ENCODE measurements at regions not wholly inside any gene's neighbourhood (a gene's known extent, or its start where the extent isn't known, plus 50 kb on each side); places are given as distances from the start of the nearest gene placed in this dataset.

GRCh38 chr6:44008821-44009370 is 118.4 kb downstream of the MRPL14 start:
- Mint-ChIP-seq H3K36me3 (ENCODE audit: low read depth) (peaks cover 3% of the 10 kb centered on the region), H3K27ac (ENCODE audit: unreplicated experiment) (no peak overlapping the region), H3K4me3 (ENCODE audit: unreplicated experiment) (no peak overlapping the region), H3K4me1 (ENCODE audit: low read depth) (peaks cover 44% of the 10 kb centered on the region), H3K9me3 (ENCODE audit: low read depth) (peaks cover 5% of the 10 kb centered on the region), H3K27me3 (ENCODE audit: low read depth) (peaks cover 3% of the 10 kb centered on the region)
- DNase-seq (ENCODE audit: low spot score): no peak
- TF ChIP-seq CTCF (IDR thresholded peaks at IDR 0.05): no peak

- H3K9me3 Mint-ChIP-seq (ENCODE audit: low read depth): peaks cover 5% of the 10 kb centered on the region
- H3K27ac Mint-ChIP-seq (ENCODE audit: unreplicated experiment): no peak overlapping the region
- peaks cover 3% of the 10 kb centered on the region for H3K36me3 Mint-ChIP-seq (ENCODE audit: low read depth)
- H3K27me3 Mint-ChIP-seq (ENCODE audit: low read depth): no peaks in the 10 kb centered on the region
- TF ChIP-seq CTCF (IDR thresholded peaks at IDR 0.05): no peak
- peaks cover 50% of the 10 kb centered on the region for H3K4me1 Mint-ChIP-seq (ENCODE audit: low read depth)
- no peak overlapping the region for H3K4me3 Mint-ChIP-seq (ENCODE audit: unreplicated experiment)
- DNase-seq (ENCODE audit: low spot score): no peak
Measured at GRCh38 chr6:44007818-44008621, 119.2 kb downstream of the MRPL14 start.

GRCh38 chr6:44006872-44007303 is 120.4 kb downstream of the MRPL14 start:
- no peaks in the 10 kb centered on the region for H3K9me3 Mint-ChIP-seq (ENCODE audit: low read depth)
- peaks cover 52% of the 10 kb centered on the region for H3K4me1 Mint-ChIP-seq (ENCODE audit: low read depth)
- no peak for TF ChIP-seq CTCF (IDR thresholded peaks at IDR 0.05)
- no peaks in the 10 kb centered on the region for H3K36me3 Mint-ChIP-seq (ENCODE audit: low read depth)
- H3K4me3 Mint-ChIP-seq (ENCODE audit: unreplicated experiment): no peak overlapping the region
- no peak for DNase-seq (ENCODE audit: low spot score)
- H3K27me3 Mint-ChIP-seq (ENCODE audit: low read depth): no peaks in the 10 kb centered on the region
- no peak overlapping the region for H3K27ac Mint-ChIP-seq (ENCODE audit: unreplicated experiment)

GRCh38 chr6:44006123-44006871 is 121.0 kb downstream of the MRPL14 start:
- no peak for DNase-seq (ENCODE audit: low spot score)
- Mint-ChIP-seq H3K27ac (ENCODE audit: unreplicated experiment) (no peak overlapping the region), H3K27me3 (ENCODE audit: low read depth) (no peaks in the 10 kb centered on the region), H3K9me3 (ENCODE audit: low read depth) (no peaks in the 10 kb centered on the region), H3K4me1 (ENCODE audit: low read depth) (peaks cover 50% of the 10 kb centered on the region), H3K4me3 (ENCODE audit: unreplicated experiment) (no peak overlapping the region), H3K36me3 (ENCODE audit: low read depth) (no peaks in the 10 kb centered on the region)
- no peak for TF ChIP-seq CTCF (IDR thresholded peaks at IDR 0.05)

- no peaks in the 10 kb centered on the region for H3K27me3 Mint-ChIP-seq (ENCODE audit: low read depth)
- H3K9me3 Mint-ChIP-seq (ENCODE audit: low read depth): no peaks in the 10 kb centered on the region
- peaks cover 48% of the 10 kb centered on the region for H3K4me1 Mint-ChIP-seq (ENCODE audit: low read depth)
- DNase-seq (ENCODE audit: low spot score): no peak
- H3K27ac Mint-ChIP-seq (ENCODE audit: unreplicated experiment): no peak overlapping the region
- no peaks in the 10 kb centered on the region for H3K36me3 Mint-ChIP-seq (ENCODE audit: low read depth)
- H3K4me3 Mint-ChIP-seq (ENCODE audit: unreplicated experiment): no peak overlapping the region
- peak; percentile 14 for TF ChIP-seq CTCF (IDR thresholded peaks at IDR 0.05)
Measured at GRCh38 chr6:44005507-44005903, 121.7 kb downstream of the MRPL14 start.

All from chondrocyte (in vitro differentiated cells).